Upper lobe of left lung (tissue), 4 donors: ENCODE measurements at regions not wholly inside any gene's neighbourhood (a gene's known extent, or its start where the extent isn't known, plus 50 kb on each side); places are given as distances from the start of the nearest gene placed in this dataset.
"Not testable (repeated sequence)": the region's sequence is repeated elsewhere in the genome, so short reads cannot be mapped to it uniquely, and the experiment has no call there.

Source experiments
- POLR2A ChIP-seq, 4 donors: fragments of 450-650 bp; IDR thresholded peaks; one replicate each; pipeline ENCODE4 v1.5.1; 2016 to 2017; ENCODE audit warnings: antibody characterized with exemption in 4 of 4, mild to moderate bottlenecking in 2 of 4
- POLR2AphosphoS5 ChIP-seq, 2 donors: sonication (generic); formaldehyde crosslinking; IDR thresholded peaks; one replicate each; pipeline ENCODE4 v1.5.1; 2017; ENCODE audit warnings: antibody characterized with exemption in 2 of 2
- TF ChIP-seq, protein P1 (sequence below), 6 experiments: fragments of 450-650 bp in 4 of 6; fragments of 200-600 bp in 2 of 6; sonication (generic) in 2 of 6; IDR thresholded peaks; one replicate each; pipeline ENCODE4 v1.5.1; 2016 to 2019; ENCODE audit warnings: antibody characterized with exemption in 6 of 6

- TF ChIP-seq, protein P1, sequence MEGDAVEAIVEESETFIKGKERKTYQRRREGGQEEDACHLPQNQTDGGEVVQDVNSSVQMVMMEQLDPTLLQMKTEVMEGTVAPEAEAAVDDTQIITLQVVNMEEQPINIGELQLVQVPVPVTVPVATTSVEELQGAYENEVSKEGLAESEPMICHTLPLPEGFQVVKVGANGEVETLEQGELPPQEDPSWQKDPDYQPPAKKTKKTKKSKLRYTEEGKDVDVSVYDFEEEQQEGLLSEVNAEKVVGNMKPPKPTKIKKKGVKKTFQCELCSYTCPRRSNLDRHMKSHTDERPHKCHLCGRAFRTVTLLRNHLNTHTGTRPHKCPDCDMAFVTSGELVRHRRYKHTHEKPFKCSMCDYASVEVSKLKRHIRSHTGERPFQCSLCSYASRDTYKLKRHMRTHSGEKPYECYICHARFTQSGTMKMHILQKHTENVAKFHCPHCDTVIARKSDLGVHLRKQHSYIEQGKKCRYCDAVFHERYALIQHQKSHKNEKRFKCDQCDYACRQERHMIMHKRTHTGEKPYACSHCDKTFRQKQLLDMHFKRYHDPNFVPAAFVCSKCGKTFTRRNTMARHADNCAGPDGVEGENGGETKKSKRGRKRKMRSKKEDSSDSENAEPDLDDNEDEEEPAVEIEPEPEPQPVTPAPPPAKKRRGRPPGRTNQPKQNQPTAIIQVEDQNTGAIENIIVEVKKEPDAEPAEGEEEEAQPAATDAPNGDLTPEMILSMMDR (IDR thresholded peaks at IDR 0.05): not testable (repeated sequence)
- not testable (repeated sequence) for TF ChIP-seq POLR2A, POLR2AphosphoS5 (IDR thresholded peaks at IDR 0.05)
Observed at GRCh38 chr6:86284809-86285480, 642.3 kb upstream of the SYNCRIP start.
